Activated CD4-positive, alpha-beta memory T cell treated with anti-CD3 and anti-CD28 coated beads, Interleukin-2, amount 10 ng/mL, durations not matched to agents 7 days and 5 days (primary cell): ENCODE measurements at regions not wholly inside any gene's neighbourhood (a gene's known extent, or its start where the extent isn't known, plus 50 kb on each side); places are given as distances from the start of the nearest gene placed in this dataset.

ENCODE experiments used
- CTCF ChIA-PET: fragments of 350-600 bp; sonication (Branson Sonifier 250); formaldehyde crosslinking; loops from one replicate; lab custom pipeline; 2021; ENCODE audit warnings: antibody characterized with exemption, inconsistent platforms; lab: Charles Lee
- POLR2A ChIA-PET: fragments of 350-600 bp; sonication (Branson Sonifier 250); formaldehyde crosslinking; loops from one replicate; lab custom pipeline; 2021; ENCODE audit warnings: antibody characterized with exemption; lab: Charles Lee
- DNase-seq: peaks from one replicate; pipeline ENCODE4 v3.0.0-alpha.2; 2020
- H3K27ac Mint-ChIP-seq: one replicate; pipeline ENCODE4 v1.8.0; 2021; ENCODE audit warnings: mild to moderate bottlenecking, mixed read lengths
- H3K27me3 Mint-ChIP-seq: one replicate; pipeline ENCODE4 v1.8.0; 2021; ENCODE audit warnings: mixed read lengths
- H3K36me3 Mint-ChIP-seq: one replicate; pipeline ENCODE4 v1.8.0; 2021; ENCODE audit warnings: low read depth, mixed read lengths
- H3K4me1 Mint-ChIP-seq: one replicate; pipeline ENCODE4 v1.8.0; 2021; ENCODE audit warnings: mixed read lengths
- H3K4me3 Mint-ChIP-seq: one replicate; pipeline ENCODE4 v1.8.0; 2021; ENCODE audit warnings: mild to moderate bottlenecking, mixed read lengths
- H3K9me3 Mint-ChIP-seq: one replicate; pipeline ENCODE4 v1.8.0; 2021; ENCODE audit warnings: mixed read lengths

DNA sequence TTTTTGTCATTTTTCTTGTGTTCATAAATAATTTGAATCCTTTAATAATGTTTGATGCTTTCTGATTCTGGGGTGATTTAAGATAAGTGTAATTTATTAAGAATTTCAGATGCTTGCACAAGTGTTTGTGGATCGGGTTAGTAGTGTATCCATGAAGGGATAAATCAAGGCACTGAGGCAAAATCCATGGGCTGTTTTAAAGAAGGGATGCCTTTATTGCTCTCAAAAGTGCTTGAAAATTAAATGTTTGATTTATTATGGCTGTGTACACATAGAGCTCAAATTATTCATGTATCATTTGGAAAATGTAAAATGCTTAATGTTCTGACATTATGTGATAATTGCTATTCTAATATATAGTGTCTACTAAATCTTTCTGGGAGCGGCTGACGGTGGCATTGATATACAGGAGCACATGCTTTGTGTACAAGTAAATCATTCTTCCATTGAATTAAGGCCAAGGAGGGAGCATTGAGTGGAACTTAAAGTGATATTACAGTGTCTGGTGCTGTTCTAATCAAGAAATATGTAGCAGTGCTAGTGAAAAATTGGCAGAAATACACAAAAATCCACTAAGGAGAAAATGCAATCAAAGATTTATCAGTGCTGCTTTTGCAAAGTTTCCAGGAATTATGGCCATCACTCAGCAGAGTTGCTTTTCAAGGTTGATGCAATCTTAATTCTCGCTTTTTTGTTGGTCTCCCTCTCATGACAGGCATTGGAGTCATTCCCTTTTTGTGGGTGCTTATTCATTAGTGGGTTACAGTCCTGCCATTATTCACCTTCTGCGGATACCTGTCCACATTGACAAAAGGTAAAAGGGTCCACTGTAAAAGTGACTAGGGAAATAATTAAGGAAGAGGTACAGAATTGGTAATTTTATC lies 181.6 kb downstream of the MFSD1 start:
- H3K4me3 Mint-ChIP-seq, result no peak overlapping the region
- H3K36me3 Mint-ChIP-seq, result no peaks in the 10 kb centered on the region
- POLR2A ChIA-PET, result no interaction called here
- no peaks in the 10 kb centered on the region for H3K27me3 Mint-ChIP-seq
- no peak overlapping the region for H3K27ac Mint-ChIP-seq
- CTCF ChIA-PET, result no interaction called here
- H3K4me1 Mint-ChIP-seq, result no peaks in the 10 kb centered on the region
- DNase-seq, result no peak
- H3K9me3 Mint-ChIP-seq, result no peaks in the 10 kb centered on the region

DNA sequence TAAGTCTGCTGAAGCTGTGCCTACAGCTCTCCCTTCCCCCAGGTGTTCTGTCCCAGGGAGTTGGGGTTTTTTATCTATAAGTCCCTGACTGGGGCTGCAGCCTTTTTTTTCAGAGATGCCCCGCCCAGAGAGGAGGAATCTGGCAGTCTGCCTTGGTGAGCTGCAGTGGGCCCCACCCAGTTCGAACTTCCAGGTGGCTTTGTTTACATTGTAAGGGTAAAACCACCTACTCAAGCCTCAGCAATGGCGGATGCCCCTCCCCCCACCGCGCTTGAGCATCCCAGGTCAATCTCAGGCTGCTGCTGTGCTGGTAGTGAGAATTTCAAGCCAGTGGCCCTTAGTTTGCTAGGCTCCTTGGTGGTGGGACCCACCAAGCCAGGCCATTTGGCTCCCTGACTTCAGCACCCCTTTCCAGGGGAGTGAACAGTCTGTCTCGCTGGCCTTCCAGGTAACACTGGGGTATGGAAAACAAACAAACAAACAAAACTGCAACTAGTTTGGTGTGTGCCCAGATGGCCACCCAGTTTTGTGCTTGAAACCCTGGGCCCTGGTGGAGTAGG lies 189.4 kb downstream of the MFSD1 start:
- CTCF ChIA-PET, result no interaction called here
- H3K36me3 Mint-ChIP-seq, result no peaks in the 10 kb centered on the region
- H3K4me1 Mint-ChIP-seq, result no peaks in the 10 kb centered on the region
- no peaks in the 10 kb centered on the region for H3K9me3 Mint-ChIP-seq
- no peak for DNase-seq
- no peak overlapping the region for H3K27ac Mint-ChIP-seq
- H3K4me3 Mint-ChIP-seq, result no peak overlapping the region
- no peaks in the 10 kb centered on the region for H3K27me3 Mint-ChIP-seq
- POLR2A ChIA-PET, result no interaction called here

DNA sequence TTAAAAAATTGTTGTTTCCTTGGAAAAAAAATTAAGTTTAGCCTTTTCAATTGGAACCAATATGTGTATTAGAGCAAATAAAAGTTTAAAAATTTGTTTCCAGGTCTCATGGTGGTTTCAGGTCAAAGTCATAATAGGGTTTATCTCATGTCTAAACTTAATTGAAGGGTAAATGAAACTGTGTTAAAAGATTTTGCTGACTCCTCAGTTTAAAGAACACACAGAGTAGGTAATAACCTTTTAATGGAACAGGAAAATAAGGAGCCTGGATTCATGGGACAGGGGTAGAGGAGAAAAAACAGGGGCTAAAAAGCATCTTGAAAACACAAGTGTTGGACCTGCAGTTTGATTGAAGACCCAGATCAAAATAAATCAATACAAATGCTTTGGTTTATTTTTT lies 190.6 kb downstream of the MFSD1 start:
- CTCF ChIA-PET, result no interaction called here
- no peak overlapping the region for H3K27ac Mint-ChIP-seq

DNA sequence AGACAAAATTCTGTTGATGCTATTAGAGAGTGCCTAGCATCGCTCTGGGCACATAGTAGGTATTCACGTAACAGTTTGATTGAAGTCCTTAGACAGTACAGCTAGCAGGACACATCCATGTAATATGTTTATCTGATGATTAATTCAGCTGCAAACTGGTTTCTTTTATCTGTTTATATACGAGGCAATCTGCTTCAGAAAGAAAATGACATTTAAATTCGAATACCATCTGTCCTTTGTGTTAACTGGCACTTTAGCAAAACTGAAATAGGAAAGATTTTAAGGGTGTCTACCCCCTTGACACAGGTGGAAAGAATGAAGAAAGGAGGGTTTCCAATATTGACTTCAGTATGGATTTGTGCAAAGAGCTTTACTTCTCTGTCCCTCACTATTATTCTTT lies 192.5 kb downstream of the MFSD1 start:
- no peak for DNase-seq
- no peaks in the 10 kb centered on the region for H3K9me3 Mint-ChIP-seq
- no peaks in the 10 kb centered on the region for H3K27me3 Mint-ChIP-seq
- H3K4me1 Mint-ChIP-seq, result no peaks in the 10 kb centered on the region
- no peaks in the 10 kb centered on the region for H3K36me3 Mint-ChIP-seq
- POLR2A ChIA-PET, result no interaction called here
- no peak overlapping the region for H3K27ac Mint-ChIP-seq
- CTCF ChIA-PET, result no interaction called here
- no peak overlapping the region for H3K4me3 Mint-ChIP-seq

More for the DNA sequence above, 190.6 kb downstream of the MFSD1 start:
- no peaks in the 10 kb centered on the region for H3K27me3 Mint-ChIP-seq
- no peak for DNase-seq
- no peaks in the 10 kb centered on the region for H3K4me1 Mint-ChIP-seq
- no peaks in the 10 kb centered on the region for H3K9me3 Mint-ChIP-seq
- H3K36me3 Mint-ChIP-seq, result no peaks in the 10 kb centered on the region
- POLR2A ChIA-PET, result no interaction called here
- H3K4me3 Mint-ChIP-seq, result no peak overlapping the region

DNA sequence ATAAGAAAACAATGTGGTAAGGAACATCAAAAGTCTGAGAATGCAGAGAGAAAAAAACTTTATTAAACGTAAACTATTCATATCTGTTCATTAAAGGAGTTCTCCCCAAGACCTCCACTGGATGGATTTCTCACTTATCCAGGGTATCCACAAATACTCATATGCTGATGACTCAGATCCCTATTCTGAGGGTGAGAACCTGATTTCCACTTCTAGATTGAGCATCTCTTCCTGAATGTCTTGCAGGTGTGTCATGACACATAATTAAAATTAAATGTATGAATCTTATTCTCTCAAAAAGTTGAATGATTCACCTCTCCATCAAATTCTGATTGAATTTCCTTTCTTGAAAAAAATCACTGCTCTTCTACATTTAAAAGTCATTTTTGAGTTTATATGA lies 199.9 kb downstream of the MFSD1 start:
- ChIA-PET CTCF (no interaction called here), POLR2A (no interaction called here)
- no peaks in the 10 kb centered on the region for H3K36me3 Mint-ChIP-seq
- no peaks in the 10 kb centered on the region for H3K9me3 Mint-ChIP-seq
- DNase-seq, result no peak
- no peaks in the 10 kb centered on the region for H3K4me1 Mint-ChIP-seq
- H3K27ac Mint-ChIP-seq, result no peak overlapping the region
- H3K27me3 Mint-ChIP-seq, result no peaks in the 10 kb centered on the region
- H3K4me3 Mint-ChIP-seq, result no peak overlapping the region

DNA sequence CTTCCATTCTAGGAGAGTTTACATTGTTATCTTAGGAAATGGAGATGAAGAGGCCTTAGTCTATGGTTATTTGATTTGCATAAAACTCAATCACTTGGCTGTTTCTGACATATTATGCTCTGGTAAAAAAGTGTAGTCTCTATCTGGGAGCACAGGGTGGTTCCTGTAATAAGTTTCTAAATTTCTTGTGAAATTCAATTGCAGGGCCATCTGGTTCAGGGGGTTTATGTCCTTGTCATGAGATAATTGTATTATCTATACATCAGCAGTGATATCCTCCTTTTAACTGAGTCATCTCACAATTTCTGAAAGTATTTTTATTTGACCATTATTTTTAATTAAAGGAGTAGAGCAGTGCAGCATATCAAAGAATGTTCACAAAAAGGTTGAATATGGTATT lies 203.3 kb downstream of the MFSD1 start:
- CTCF ChIA-PET, result no interaction called here
- no peaks in the 10 kb centered on the region for H3K36me3 Mint-ChIP-seq
- POLR2A ChIA-PET, result no interaction called here
- no peak overlapping the region for H3K27ac Mint-ChIP-seq
- no peak for DNase-seq
- H3K9me3 Mint-ChIP-seq, result no peaks in the 10 kb centered on the region
- H3K27me3 Mint-ChIP-seq, result no peaks in the 10 kb centered on the region
- no peaks in the 10 kb centered on the region for H3K4me1 Mint-ChIP-seq
- H3K4me3 Mint-ChIP-seq, result no peak overlapping the region

DNA sequence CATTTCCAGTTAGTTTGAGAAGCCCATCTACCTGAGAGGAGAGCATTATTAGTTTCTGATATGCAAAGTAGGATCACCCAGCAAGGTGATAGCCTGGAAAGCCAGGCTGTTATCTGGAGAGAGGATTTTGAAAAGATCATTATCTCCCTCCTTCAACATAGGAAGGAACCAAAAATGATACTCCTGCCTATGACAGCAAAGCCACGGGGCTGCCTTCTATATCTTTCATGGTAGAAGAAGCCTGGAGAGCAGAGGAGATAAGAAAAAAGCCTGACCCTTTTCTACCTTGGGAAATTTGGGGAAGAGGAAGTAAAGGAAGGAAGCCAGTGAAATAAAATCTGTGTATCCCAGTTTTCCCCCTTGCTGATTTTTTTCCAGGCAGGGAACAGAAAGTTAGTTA lies 205.5 kb downstream of the MFSD1 start:
- ChIA-PET CTCF (no interaction called here), POLR2A (no interaction called here)
- no peaks in the 10 kb centered on the region for H3K9me3 Mint-ChIP-seq
- no peaks in the 10 kb centered on the region for H3K27me3 Mint-ChIP-seq
- no peak overlapping the region for H3K4me3 Mint-ChIP-seq
- no peak overlapping the region for H3K27ac Mint-ChIP-seq
- H3K4me1 Mint-ChIP-seq, result no peaks in the 10 kb centered on the region
- DNase-seq, result no peak
- no peaks in the 10 kb centered on the region for H3K36me3 Mint-ChIP-seq

DNA sequence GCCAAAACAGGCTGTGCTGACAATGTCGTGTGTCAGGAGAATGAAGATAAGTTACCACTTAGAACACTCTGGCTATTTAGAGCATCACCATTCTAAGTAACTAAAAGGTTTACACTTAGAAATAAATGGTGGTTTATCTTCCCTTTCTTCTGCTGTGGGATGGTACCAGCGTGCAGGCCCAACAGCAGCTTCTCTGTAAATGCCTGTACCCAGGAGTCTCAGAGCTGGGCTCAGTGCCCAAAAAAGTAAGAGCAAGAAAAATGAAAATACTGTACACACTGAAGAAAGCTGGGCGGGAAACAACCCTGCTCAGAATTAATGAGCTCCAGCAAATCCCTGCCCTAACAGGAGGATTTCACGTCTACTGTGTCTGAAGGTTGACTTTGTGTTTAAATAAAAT lies 206.5 kb downstream of the MFSD1 start:
- DNase-seq, result no peak
- H3K27ac Mint-ChIP-seq, result no peak overlapping the region
- ChIA-PET CTCF (no interaction called here), POLR2A (no interaction called here)
- no peaks in the 10 kb centered on the region for H3K4me1 Mint-ChIP-seq
- no peaks in the 10 kb centered on the region for H3K27me3 Mint-ChIP-seq
- H3K9me3 Mint-ChIP-seq, result no peaks in the 10 kb centered on the region
- H3K4me3 Mint-ChIP-seq, result no peak overlapping the region
- H3K36me3 Mint-ChIP-seq, result no peaks in the 10 kb centered on the region

DNA sequence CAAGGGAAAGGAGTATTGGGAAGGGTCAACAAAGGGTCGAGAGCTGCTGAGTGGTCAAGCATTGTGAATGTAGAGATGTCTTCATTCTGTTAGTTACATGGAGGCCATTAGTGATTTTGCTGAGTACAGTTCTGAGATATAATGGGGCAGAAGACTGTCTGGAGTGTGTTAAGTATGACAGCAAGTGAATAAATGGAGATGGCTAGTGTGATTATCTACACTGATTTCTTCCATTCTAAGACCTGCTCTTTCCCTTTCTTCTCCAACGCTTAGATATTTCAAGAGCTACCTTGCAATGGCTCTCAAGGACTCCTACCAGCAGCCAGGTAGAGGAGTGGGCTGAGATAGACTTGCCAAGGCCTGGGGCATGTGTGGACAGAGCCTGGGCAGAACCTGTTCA lies 216.5 kb downstream of the MFSD1 start:
- Mint-ChIP-seq H3K36me3 (no peaks in the 10 kb centered on the region), H3K27ac (no peak overlapping the region), H3K27me3 (no peaks in the 10 kb centered on the region), H3K4me1 (no peaks in the 10 kb centered on the region), H3K9me3 (no peaks in the 10 kb centered on the region), H3K4me3 (no peak overlapping the region)
- ChIA-PET POLR2A (no interaction called here), CTCF (no interaction called here)
- DNase-seq, result no peak

DNA sequence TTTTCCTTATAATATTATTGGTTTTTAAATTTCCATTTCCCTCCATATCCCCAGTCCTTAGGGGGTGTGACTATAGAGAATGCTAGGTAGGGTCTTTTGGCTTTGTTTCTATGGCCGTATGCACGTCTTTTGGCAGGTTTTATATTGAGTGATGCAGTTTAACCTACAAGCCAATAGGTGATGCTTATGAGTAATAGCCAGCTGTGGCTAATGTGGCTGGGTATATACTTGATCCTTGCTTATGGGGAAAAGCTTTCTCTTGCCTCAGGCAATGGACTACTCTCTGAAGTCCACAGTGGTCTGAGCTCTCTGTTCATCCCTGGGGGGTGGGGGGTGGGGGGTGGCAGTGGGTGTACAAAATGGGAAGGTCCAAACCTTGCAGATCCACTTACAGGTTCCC lies 223.9 kb downstream of the MFSD1 start:
- no peaks in the 10 kb centered on the region for H3K36me3 Mint-ChIP-seq
- H3K27me3 Mint-ChIP-seq, result no peaks in the 10 kb centered on the region
- H3K9me3 Mint-ChIP-seq, result no peaks in the 10 kb centered on the region
- no peaks in the 10 kb centered on the region for H3K4me1 Mint-ChIP-seq
- no peak for DNase-seq
- ChIA-PET CTCF (no interaction called here), POLR2A (no interaction called here)
- no peak overlapping the region for H3K4me3 Mint-ChIP-seq
- H3K27ac Mint-ChIP-seq, result no peak overlapping the region

DNA sequence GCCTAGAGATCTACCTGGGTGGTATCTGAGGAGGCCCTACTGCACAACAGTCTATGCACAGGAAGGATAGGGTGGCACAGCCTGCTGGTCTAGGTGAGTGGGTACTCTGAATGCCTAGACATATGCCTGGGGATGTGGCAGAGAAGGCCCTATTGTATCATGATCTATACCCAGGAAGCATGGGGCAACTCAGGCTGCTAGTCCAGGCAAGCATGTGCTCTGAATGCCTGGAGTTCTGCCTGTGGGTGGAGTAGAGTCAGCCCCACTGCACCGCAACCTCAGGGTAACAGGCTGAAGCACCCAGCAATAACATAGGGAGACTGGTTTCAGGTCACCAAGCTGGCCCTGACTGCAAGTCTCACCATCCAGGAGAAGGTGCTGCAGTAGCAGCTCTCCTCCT lies 224.7 kb downstream of the MFSD1 start:
- Mint-ChIP-seq H3K27me3 (no peaks in the 10 kb centered on the region), H3K4me3 (no peak overlapping the region), H3K9me3 (no peaks in the 10 kb centered on the region), H3K27ac (no peak overlapping the region), H3K4me1 (no peaks in the 10 kb centered on the region), H3K36me3 (no peaks in the 10 kb centered on the region)
- DNase-seq, result no peak
- ChIA-PET CTCF (no interaction called here), POLR2A (no interaction called here)

DNA sequence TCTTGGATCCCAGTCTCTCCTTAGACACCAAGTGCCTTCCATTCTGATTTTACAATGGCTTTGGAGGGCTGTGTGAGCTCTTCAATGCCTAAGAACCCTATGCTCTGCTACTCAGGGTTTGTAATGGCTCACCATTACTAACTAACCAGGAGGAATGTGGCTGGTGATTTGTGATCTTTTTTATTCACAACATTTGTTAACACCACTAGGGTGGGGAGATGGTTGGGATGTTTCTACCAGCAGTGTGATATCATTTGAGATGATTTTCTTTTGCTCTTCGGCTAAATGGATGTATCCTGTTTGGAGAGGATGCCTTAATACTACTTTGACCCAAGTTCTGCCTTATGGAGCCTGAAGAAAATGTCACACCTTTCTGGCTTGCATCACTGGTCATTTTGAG lies 226.9 kb downstream of the MFSD1 start:
- H3K9me3 Mint-ChIP-seq, result no peaks in the 10 kb centered on the region
- no peak overlapping the region for H3K4me3 Mint-ChIP-seq
- no peaks in the 10 kb centered on the region for H3K4me1 Mint-ChIP-seq
- POLR2A ChIA-PET, result no interaction called here
- no peak overlapping the region for H3K27ac Mint-ChIP-seq
- DNase-seq, result no peak
- CTCF ChIA-PET, result no interaction called here
- H3K36me3 Mint-ChIP-seq, result no peaks in the 10 kb centered on the region
- H3K27me3 Mint-ChIP-seq, result no peaks in the 10 kb centered on the region

DNA sequence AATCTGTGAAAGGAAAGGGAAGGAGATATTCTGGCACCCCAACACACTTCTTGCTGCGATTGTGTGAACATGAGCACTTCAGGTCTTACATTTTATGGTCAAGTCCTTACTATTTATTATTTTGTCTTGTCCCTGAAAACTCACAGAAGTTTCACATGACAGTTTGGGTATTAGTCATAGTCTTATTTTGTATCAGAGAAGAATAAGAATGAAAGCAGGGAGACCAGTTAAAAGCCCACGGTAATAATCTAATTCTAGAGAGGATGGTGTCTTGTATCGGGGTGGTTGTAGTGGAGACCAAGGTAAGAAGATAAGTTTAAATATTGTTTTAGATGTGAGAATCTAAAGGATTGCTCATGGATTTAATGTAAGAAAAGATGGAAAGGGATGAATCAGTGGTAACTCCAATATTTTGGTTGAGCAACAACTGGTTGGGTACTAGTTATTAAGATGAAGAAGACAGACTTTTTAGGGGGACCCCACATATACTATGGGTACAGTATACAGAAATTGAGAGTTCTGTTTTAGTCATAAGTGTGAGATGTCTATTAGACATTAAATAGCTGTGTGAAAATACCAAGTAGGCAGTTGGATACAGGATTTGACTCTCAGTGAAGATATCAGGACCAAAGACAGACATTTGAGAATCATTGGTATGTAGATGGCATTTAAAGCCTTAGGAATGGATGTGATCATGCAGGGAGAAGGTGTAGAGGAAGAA lies 227.6 kb downstream of the MFSD1 start:
- CTCF ChIA-PET, result no interaction called here
- no peak for DNase-seq
- Mint-ChIP-seq H3K9me3 (no peaks in the 10 kb centered on the region), H3K36me3 (no peaks in the 10 kb centered on the region), H3K27me3 (no peaks in the 10 kb centered on the region), H3K4me3 (no peak overlapping the region), H3K27ac (no peak overlapping the region), H3K4me1 (no peaks in the 10 kb centered on the region)
- POLR2A ChIA-PET, result no interaction called here
